HG02943 (cell line): ENCODE measurements at regions not wholly inside any gene's neighbourhood (a gene's known extent, or its start where the extent isn't known, plus 50 kb on each side); places are given as distances from the start of the nearest gene placed in this dataset.
A peak's percentile ranks its signal among the peaks of the same experiment; 100 is the strongest.
"Not testable (repeated sequence)": the region's sequence is repeated elsewhere in the genome, so short reads cannot be mapped to it uniquely, and the experiment has no call there.

Experiments
- ATAC-seq: cut with Tn5 transposase; IDR thresholded peaks from one replicate; pipeline ENCODE4 v1.9.1; 2021; ENCODE audit warnings: mild to moderate bottlenecking, low read depth, moderate library complexity; ENCODE audit not compliant: unreplicated experiment

DNA sequence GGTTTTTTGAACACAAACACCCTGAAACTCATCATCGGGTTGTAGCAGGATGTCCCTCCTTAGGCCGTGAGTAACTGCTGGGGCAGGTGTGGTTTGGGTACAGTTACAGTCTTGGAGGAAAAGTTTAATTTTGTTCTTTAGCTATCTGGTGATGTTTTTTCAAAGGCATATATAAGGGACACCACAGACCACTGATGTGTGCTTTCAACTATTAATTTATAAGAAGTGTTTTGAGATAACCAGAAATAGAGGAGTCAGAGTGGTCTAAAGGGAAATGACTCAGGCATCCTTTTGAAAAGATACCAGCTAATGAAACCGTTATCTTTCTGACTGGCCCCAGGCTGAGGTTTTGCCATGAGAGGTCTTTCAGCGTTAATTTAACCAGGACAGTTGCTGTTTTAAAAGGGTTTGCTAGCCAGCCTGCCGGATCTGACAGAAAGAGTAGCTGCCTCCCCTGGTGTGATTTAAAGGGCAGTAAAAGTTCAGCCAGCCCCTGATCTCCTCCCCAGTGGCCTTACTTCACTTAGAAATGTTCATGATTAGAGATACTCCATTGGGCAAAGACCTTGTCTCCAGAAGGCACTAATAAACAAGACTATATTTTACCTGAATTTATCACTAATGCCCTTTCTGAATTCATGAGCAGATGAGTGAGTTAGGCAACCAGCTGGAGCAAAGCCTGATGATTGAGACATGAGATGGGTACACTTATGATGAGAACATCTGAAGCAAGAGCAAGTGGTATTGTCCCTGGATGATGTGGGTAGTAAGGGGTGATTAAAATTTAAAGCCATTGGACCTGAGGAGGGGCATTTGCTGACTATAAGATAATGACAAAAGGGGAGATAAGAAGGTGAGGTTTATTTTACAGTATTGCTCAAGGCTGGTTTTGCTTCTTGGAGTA, 482.5 kb upstream of the TBL1XR1 start:
- peak; percentile 66 for ATAC-seq

DNA sequence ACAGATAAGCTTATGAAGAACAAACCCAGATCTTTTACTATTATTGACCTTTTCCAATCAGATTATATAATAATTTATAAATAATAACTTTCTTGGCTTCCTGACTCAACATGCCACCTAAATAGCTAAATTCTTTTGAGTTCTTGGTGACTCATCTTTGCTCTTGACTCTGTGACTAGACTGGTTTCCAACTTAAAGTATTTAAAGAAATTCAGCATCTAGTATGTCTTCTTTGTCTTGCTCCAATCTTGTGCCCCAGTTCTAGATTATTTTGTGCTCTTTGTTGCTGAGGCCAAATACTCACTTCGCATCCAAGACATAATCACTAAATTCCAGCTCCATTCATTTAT, 483.2 kb upstream of the TBL1XR1 start:
- no peak for ATAC-seq

DNA sequence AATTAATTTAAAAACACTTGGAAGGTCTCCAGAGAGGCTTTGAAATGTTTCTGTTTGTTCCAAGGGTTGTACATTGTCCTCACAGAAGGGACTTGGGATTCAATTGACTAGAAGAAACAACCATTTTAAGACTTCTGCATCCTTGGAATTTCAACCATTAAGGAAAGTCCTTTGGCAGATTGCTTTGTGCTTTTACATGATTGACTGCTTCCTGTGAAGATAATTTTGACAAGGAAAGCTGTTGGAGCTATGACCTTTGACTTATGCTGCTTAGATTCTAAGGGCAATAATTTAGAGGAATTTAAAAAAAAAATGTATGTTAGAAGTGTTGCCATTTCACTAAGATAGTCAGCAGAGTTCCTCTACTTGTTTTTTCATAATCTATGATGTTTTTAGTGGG, 483.9 kb upstream of the TBL1XR1 start:
- ATAC-seq: no peak

DNA sequence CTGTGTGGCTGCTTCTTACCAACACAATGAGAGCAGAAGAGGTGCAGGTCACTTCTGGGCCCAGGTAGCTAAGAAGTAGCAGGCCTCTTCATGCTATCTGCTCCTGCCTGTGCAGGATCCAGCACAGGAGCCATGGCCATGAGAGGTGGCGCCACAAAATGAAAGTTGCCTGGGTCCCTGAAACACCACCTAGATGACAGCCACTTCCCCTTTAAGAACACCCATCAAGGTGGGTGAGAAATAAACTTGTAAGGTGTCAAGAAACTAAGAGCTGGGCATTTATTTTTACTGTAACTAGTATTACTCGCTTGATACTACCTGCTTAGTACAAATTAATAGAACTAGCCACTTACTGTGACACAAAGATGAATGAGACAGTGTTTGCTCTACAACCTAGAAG, 484.6 kb upstream of the TBL1XR1 start:
- no peak for ATAC-seq

DNA sequence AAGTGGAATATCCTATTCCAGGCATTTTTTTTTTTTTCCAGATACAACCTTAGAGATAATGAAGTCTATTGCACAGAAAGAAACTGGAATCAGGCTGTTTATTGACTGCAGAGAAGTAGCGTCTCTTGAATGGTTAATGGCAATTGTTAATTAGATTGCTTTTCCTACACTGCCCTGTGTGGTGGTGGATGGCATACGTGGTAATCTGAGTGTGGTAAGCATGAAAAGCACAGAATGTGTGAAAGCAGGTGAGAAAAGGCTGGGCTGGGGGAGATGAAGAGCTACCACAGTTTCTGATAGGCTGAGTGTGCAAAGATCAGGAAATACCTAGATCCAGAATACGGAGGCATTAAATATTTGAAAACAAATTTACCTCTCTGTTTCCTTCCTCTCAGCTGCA, 486.3 kb upstream of the TBL1XR1 start:
- no peak for ATAC-seq

DNA sequence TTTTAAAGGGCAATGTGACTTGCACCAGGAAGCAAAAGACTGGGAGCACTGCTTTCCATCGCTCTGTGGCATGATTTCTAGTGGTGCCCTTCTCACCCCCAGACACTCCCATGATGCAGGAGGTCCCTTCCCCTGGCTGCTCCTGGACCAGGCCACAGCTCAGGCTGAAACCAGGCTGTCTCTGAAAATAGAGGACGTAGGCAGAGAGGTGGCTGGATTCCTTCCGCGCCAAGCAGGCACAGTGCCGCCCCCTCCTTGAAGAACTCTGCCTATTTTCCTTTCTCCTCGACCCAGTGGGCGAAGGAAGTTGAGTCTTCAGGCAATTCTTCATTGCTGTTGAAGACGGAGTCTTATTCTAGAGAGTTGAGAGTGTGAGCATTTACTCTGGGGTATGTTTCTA, 489.4 kb upstream of the TBL1XR1 start:
- ATAC-seq: no peak

DNA sequence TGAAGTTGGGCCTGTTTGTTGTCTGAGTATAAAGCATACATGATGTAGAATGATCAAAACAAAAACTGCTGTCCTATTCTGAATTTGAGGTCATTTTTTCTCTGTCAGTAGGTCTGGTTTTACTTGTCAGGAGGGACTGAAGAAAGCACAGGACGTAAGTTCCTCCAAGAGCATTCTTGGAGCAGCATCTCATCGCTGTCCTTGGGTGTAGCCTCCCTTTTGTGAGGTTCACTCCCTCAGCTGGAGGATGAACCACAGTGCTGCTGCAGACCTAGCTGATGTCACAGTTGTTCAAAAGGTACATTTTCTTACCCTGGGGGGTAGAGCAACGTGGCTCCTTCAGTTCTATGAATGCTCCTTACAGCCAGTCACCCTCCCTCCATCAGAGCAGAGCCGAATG, 490.0 kb upstream of the TBL1XR1 start:
- no peak for ATAC-seq

DNA sequence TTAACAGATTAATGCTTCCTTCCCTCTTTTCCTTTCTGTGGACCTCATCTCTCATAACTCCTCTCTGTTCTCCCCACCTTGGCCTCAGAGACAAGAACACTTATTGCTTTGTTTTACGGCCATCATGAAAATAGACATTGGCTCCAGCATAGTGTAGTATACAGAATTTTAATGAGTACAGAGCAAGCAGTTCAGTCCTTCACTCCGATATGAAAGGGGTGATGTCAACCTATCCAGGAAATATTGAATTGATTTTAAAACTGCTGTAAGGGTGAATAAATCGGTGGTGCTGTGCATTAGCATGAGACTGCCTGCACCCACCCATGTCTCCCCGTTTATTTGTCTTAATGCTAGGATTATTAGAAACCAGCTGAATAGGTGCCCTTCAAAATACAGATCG, 490.9 kb upstream of the TBL1XR1 start:
- ATAC-seq: no peak

DNA sequence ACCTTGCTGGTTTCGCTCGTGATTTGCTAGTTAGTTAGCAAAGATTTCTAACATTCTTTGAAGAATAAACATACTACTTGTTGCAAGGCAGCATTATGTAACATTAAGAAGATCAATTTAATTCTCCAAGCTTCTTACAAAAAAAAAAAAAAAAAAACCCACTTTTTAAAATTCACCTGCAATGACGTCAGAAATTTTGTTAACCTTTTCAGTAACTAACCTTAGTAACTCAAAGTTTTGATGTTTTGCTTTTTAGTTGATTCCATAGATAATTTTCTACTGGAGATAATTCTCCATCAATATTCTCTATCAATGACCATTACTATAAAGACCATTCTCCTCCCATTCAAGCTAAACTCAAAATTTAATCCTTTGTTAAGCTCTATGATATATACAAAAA, 491.8 kb upstream of the TBL1XR1 start:
- no peak for ATAC-seq

DNA sequence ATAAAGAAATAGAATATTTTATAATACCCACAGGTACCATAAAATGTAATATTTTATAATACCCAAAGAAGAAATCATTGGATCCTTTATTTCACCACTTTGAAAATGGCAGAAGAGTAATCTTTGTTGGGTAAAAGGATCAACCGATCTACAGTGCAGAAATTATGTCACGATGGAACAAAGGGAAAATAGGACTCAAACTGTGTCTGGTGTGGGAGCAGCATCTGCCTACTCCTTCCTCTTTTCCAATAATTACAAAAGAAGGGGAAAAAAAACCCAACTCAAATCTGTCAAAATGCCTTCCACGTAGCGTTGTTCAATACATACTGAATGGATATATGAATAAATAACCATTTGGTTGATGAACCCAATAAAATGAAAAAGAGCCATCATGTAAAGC, 492.6 kb upstream of the TBL1XR1 start:
- no peak for ATAC-seq

DNA sequence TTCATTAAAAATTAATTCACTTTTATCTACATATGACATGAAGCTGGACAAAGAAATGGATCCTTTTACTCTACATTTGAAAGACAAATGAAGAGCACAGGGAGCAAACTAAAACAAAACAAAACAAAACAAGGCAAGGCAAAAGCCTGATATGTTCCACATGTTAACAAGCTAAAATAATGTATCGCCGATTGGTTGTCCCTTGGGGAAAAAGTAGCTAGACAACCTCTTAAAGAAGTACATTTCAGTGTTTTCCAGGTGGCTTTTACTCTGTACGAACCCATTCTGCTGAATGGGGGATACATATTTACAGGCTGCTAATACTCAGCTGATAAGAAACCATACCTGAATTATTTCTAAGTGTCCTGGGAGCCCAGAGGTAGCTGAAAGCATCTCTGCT, 493.0 kb upstream of the TBL1XR1 start:
- ATAC-seq: no peak

DNA sequence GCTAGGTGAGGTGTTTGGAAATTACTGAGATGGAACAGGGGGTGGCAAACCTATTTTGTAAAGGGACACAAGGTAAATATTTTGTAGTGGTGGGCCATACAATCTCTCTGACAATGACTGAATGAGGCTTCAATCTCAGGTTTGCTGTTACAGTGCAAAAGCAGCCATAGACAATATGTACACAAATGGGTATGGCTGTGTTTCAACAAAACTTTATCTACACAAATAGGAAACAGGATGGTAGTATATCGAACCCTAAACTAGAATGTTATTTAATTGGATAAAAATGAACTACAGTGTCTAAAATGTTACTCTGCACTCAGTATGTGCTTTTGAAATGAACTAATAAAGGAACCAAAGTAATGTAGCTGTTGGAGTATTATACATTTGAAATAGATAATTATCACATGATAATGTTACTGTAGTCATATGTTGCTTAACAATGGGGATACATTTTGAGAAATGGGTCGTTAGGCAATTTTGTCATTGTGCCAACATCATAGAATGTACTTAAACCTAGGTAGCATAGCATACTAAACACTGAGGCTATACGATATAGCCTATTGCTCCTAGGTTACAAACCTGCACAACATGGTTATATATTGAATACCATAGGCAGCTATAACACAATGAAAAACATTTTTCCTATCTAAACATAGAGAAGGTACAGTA, 495.2 kb upstream of the TBL1XR1 start:
- no peak for ATAC-seq

DNA sequence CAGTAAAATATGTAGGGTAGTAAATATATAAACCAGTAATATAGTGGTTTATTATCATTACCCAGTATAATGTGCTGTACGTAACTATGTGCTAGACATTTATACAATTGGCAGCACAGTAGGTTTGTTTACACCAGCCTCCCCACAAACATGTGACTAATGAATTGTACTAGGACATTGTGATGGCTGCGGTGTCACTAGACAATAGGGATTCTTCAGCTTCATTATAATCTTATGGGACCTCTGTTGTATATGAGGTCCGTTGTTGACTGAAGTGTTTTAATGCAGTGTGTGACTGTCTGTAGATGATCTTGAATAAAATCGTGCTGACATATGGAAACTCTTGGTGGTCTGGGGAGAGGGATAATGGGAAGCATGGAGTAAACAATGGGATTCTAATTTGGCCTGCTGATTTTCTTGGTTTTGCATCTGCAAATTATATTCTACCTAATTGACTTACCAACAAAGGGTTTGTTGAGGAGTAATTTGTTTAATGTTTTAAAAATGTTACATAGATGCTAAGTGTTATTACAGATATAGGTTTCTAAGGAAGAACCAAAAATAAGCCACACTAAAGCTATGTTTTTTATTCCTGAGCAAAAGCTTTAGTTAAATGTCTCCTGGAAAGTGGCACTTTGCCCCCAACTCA, 496.5 kb upstream of the TBL1XR1 start:
- no peak for ATAC-seq

DNA sequence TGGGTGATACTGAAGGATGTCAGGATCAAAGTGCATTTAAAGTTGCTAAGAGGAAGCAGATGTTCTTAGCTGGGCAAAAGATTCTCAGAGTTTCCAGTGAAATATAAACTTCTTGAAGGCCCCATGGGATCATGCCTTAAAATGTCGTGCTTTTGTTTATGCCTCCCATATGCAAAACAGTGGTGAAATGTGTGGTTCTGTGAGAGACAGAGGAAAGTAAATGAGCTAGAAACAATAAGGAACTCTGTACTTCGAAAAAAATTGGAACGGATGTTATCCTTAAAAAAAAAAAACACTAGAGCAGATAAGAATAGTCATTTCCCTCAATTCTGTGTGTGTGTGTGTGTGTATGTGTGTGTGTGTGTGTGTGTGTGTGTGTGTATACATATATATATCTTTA, 497.0 kb upstream of the TBL1XR1 start:
- ATAC-seq: no peak

DNA sequence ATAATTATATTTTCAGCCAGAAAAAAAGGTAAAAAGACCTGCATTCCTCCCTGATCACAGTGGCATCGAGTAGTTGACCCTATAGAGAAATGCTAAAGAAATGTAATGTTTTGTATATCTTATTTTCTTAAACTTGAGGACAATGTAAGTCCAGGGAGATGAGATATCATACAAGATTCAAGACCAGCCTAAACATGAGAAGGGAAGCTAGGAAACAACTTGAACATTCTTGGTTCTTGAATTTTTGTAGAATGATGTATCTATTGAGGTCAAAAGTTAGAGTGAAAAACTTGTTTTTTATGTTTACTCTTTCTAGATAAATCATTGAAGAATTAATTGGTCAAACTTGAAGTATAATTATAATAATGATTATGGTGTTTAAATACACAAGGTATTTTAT, 497.7 kb upstream of the TBL1XR1 start:
- ATAC-seq: no peak

DNA sequence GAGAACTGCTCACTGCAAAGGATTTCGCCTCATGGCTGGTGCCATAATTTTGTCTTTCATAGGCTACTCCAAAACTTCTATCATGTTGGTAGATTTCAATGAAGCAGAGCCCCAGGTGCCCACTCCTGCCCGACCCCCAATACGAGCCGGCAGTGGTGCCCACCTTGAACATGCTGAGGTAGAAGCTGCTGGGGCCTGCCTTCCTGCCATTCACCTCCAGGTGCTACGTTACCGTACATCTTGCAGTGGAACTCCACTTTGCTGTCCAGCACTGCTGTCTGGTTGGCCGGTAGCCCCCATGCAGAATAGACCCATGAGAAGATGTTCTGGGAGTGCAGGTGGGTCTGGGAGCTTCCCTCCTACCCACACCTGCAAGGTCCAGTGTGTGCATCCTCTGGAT, 502.8 kb upstream of the TBL1XR1 start:
- no peak for ATAC-seq

DNA sequence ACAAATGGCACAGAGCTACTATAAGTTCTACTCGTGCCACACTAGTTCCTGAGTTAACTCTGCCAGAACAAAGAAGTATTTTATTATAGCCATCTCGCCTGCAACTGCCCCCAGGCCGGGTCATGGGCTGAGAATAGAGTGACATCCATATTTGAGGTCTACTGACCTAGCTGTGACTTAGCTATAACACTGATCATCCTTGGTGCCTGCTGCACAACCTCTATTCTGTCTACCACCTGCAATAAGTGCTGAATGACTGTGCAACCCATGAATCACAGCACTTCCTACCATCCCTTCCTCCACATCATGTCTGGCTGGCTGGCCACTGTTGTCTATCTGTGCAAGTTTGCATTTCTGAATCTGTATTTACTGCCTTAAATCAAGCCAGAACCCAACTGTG, 506.5 kb upstream of the TBL1XR1 start:
- ATAC-seq: no peak

DNA sequence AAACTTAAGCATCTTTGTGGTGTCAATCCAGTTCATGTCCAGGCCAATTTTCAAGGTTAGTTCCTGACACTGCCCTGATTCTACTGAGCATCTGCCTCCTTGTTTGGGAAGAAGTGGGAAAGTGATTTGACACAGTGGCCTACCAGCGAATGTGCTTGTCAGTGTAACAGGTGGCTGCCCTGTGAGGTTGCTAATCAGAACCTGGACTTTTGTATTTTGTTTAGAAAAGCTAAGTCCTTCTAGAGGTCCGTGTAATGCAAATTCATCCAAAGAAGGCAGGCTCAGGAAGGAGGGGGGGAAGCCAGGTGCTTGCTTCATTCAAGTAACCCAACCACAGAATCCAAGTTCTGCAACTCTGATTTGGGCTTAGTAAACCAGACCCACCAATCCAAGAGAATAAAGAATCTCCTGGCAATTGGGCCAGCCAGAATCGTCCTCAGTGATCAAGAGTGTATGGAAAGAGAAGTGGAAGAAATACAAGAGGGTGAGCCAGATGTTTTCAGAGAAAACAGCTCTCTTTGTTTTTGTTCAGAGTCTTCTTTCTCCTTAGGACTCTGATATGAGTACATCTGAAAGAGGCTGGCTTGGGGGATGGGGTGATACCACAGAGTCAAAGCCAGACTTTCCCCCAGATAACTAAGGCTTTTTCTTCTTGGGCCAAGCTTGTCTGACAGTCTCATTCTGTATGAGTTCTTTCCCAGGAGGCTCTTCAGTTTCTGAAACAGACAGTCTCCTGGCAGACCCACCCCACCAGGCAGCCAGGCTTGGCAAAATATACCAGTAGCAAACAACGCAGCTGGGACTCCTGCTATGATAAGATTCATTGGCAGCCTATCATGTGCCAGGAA, 508.9 kb upstream of the TBL1XR1 start:
- ATAC-seq: no peak

DNA sequence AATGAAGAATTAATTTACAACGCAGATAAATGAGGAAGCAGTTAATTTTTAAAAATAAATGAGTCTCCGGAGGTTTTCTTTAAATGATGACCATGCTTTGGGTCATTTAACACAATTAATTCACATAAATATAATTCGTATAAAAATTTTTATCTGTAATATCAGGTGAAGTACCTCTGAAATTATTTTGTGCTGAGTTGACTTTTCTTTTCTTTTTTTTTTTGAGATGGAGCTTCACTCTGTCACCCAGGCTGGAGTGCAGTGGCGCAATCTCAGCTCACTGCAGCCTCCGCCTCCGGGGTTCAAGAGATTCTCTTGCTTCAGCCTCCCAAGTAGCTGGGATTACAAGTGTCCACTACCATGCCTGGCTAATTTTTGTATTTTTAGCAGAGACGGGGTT, 512.2 kb upstream of the TBL1XR1 start:
- not testable (repeated sequence) for ATAC-seq

DNA sequence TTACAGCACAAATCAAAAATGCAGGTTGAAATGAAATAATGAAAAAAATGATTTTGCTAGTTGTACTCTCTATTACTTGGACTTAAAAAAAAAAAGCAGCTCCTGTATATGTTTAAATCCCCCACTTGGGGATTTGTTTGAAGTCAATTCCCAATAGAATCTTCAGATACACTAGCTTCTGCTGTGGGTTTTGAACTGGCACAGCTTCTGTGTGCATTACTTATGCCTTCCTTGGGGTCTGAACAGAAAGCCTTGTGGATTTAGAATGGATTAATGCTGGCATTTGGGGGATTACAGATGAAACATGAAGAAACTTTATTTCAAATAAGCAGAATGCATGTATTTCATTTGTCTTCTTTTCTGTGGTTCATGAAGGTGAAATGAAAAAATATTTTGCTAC, 513.2 kb upstream of the TBL1XR1 start:
- ATAC-seq: no peak

DNA sequence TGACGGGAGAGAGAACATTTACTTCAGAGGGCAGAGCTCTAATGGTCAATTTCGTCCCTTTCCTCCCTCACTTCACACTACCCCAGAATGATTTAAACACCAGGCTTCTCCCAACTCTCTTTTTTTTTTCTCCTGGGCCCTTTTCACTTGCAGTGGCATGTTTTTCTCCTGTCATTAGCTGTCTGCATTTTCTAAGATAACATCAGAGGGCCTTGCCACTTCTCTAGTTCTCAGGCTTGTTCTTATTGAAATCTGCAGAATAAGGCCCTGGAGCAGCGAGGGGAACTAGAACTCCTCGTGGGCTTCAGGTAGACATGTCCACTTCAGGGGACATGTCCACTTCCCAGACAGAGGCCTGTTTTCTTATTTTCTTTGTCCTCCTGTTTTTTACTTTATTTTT, 514.4 kb upstream of the TBL1XR1 start:
- ATAC-seq: no peak
